ENCODE measurements at regions not wholly inside any gene's neighbourhood (a gene's known extent, or its start where the extent isn't known, plus 50 kb on each side); places are given as distances from the start of the nearest gene placed in this dataset.

DNA sequence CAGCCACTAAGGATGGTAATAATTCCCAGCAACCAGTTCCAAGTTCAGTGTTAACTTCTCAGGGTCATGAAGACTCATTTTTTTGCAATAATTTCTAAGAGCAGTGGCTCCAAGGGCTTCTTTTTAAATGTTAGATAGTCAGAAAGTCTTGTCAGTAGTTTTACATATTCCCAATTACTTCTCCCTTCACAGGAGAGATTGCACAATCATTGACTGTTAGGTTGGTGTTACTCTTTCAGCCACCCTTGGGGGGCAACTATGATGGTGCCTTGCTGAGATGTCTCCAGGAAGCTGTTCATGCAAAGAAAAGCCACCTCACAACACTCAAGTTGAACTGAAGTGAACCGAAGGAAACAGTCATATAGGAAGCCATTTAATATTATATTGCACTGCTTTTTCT lies 127.9 kb upstream of the DOCK10 start:
- Histone ChIP-seq H4K91ac (ENCODE audit: insufficient read length, low read depth, low read length) (no peak overlapping the region), H3K9ac (ENCODE audit: extremely low read depth, insufficient read length, low read length) (no peak overlapping the region), H3K4me1 (ENCODE audit: insufficient read depth, low read length) (no peaks in the 10 kb centered on the region; the same call in 1 of the 2 replicates), H4K8ac (replicated peaks; ENCODE audit: insufficient read length, low read depth, low read length) (no peak overlapping the region), H3K79me1 (ENCODE audit: insufficient read depth, low read depth, low read length, poor library complexity, severe bottlenecking) (no peaks in the 10 kb centered on the region), H2BK120ac (ENCODE audit: low read depth, low read length, poor library complexity, severe bottlenecking) (no peak overlapping the region), H2BK5ac (ENCODE audit: insufficient read length, low read length) (no peak overlapping the region), H3K18ac (ENCODE audit: insufficient read length, low read depth, low read length) (no peak overlapping the region), H4K5ac (ENCODE audit: insufficient read length, low read depth, low read length) (no peak overlapping the region), H3K27me3 (ENCODE audit: insufficient read depth, low read length) (no peaks in the 10 kb centered on the region), H3K23ac (ENCODE audit: insufficient read length, low read depth, low read length) (no peak overlapping the region), H2BK20ac (ENCODE audit: low read depth, low read length, poor library complexity, severe bottlenecking) (no peak overlapping the region), H2AK5ac (ENCODE audit: insufficient read length, low read length) (no peak overlapping the region), H3K23me2 (ENCODE audit: insufficient read length, low read depth, low read length, poor library complexity, severe bottlenecking) (no peaks in the 10 kb centered on the region), H3K4me2 (ENCODE audit: insufficient read depth, insufficient read length, low read length) (no peak overlapping the region), H3K4ac (ENCODE audit: low read depth, low read length) (no peak overlapping the region), H3K79me2 (ENCODE audit: insufficient read depth, low read length) (no peaks in the 10 kb centered on the region), H3K9me3 (ENCODE audit: control insufficient read depth, low read depth, low read length) (no peaks in the 10 kb centered on the region), H2BK12ac (ENCODE audit: insufficient read length, low read depth, low read length) (no peak overlapping the region), H3K27ac (ENCODE audit: insufficient read length, low read depth, low read length) (no peak overlapping the region), H2BK15ac (ENCODE audit: low read depth, low read length) (no peak overlapping the region), H3K56ac (ENCODE audit: insufficient read length, low read depth, low read length) (no peak overlapping the region), H4K20me1 (ENCODE audit: control insufficient read depth, insufficient read depth, insufficient read length) (no peaks in the 10 kb centered on the region), H3K14ac (ENCODE audit: insufficient read depth, low read length) (no peak overlapping the region), H2AFZ (ENCODE audit: low read length) (no peak overlapping the region), H3T11ph (ENCODE audit: low read length) (no peak overlapping the region)
- Mint-ChIP-seq H3K27ac (no peak overlapping the region), H3K4me1 (peaks cover 3 to 4% of the 10 kb centered on the region in 2 experiments; a peak in 2 of 4 replicates), H3K4me3 (no peak overlapping the region), H3K9me3 (no peaks in the 10 kb centered on the region), H3K27me3 (ENCODE audit: low read depth) (no peaks in the 10 kb centered on the region; the same call in 1 of the 2 replicates), H3K36me3 (ENCODE audit: insufficient read depth in 1 of 3, low read depth in 3 of 3) (no peaks in the 10 kb centered on the region)
- no CpG with 5 or more reads among the region's 1 CpG for WGBS (ENCODE audit: extremely low coverage, insufficient read length, low lambda C conversion rate)
- TF ChIP-seq, protein P1, sequence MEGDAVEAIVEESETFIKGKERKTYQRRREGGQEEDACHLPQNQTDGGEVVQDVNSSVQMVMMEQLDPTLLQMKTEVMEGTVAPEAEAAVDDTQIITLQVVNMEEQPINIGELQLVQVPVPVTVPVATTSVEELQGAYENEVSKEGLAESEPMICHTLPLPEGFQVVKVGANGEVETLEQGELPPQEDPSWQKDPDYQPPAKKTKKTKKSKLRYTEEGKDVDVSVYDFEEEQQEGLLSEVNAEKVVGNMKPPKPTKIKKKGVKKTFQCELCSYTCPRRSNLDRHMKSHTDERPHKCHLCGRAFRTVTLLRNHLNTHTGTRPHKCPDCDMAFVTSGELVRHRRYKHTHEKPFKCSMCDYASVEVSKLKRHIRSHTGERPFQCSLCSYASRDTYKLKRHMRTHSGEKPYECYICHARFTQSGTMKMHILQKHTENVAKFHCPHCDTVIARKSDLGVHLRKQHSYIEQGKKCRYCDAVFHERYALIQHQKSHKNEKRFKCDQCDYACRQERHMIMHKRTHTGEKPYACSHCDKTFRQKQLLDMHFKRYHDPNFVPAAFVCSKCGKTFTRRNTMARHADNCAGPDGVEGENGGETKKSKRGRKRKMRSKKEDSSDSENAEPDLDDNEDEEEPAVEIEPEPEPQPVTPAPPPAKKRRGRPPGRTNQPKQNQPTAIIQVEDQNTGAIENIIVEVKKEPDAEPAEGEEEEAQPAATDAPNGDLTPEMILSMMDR (conservative IDR thresholded peaks at IDR 0.05), result no peak
- DNase-seq, result no peak
